ENCODE measurements at regions not wholly inside any gene's neighbourhood (a gene's known extent, or its start where the extent isn't known, plus 50 kb on each side); places are given as distances from the start of the nearest gene placed in this dataset.

GRCh38 chr13:46992383-46992952, 95.6 kb upstream of the HTR2A start:
- no peak for TF ChIP-seq EZH2phosphoT487 (conservative IDR thresholded peaks at IDR 0.05; ENCODE audit: low read length)
- TF ChIP-seq, protein P1, sequence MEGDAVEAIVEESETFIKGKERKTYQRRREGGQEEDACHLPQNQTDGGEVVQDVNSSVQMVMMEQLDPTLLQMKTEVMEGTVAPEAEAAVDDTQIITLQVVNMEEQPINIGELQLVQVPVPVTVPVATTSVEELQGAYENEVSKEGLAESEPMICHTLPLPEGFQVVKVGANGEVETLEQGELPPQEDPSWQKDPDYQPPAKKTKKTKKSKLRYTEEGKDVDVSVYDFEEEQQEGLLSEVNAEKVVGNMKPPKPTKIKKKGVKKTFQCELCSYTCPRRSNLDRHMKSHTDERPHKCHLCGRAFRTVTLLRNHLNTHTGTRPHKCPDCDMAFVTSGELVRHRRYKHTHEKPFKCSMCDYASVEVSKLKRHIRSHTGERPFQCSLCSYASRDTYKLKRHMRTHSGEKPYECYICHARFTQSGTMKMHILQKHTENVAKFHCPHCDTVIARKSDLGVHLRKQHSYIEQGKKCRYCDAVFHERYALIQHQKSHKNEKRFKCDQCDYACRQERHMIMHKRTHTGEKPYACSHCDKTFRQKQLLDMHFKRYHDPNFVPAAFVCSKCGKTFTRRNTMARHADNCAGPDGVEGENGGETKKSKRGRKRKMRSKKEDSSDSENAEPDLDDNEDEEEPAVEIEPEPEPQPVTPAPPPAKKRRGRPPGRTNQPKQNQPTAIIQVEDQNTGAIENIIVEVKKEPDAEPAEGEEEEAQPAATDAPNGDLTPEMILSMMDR (IDR thresholded peaks at IDR 0.05; ENCODE audit: insufficient read depth, low read length, poor library complexity, severe bottlenecking), result peak; percentile 53
- H2AFZ ChIP-seq (ENCODE audit: low read depth, low read length, severe bottlenecking), result no peak overlapping the region
- no peak overlapping the region for H3K27ac ChIP-seq (ENCODE audit: low read depth, low read length)
- H3K9me3 ChIP-seq (ENCODE audit: insufficient read depth, low read length), result no peaks in the 10 kb centered on the region
- H3K4me3 ChIP-seq (ENCODE audit: insufficient read depth, low read length, poor library complexity, severe bottlenecking), result no peak overlapping the region
- H3K4me2 ChIP-seq (ENCODE audit: low read depth, low read length, poor library complexity, severe bottlenecking), result no peak overlapping the region
- H3K79me2 ChIP-seq (ENCODE audit: insufficient read depth, low read length), result no peaks in the 10 kb centered on the region
- no peaks in the 10 kb centered on the region for H3F3A ChIP-seq (ENCODE audit: insufficient read depth)
- H3K27me3 ChIP-seq (ENCODE audit: low read length), result no peaks in the 10 kb centered on the region
- H3K9ac ChIP-seq (ENCODE audit: low read length), result no peak overlapping the region
- no peaks in the 10 kb centered on the region for H4K20me1 ChIP-seq (ENCODE audit: low read depth, low read length)
- no peaks in the 10 kb centered on the region for H3K36me3 ChIP-seq (ENCODE audit: low read length)
- no peaks in the 10 kb centered on the region for H3K9me2 ChIP-seq (replicated peaks; ENCODE audit: insufficient read depth, low read length)

DNA sequence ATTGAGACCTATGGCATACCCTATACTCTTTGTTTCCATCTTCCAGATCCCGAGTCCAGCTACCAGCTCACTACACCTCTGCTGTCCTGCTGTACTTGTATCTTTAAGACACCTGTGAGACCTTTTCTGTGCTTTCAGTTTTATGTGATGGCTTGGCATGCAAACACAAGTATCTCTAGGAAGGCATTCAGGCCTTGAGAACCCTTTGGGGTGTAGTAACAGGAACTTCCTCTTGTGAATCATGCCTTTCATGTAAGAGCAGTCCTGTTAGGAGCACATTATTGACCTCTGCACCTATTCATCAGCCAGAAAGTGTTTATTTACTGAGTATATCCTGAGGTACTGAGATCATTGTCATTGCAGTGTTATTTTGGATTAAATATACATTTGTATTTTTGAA, 87.0 kb upstream of the HTR2A start:
- H3K36me3 ChIP-seq (ENCODE audit: low read length), result no peaks in the 10 kb centered on the region
- TF ChIP-seq, protein P1 (IDR thresholded peaks at IDR 0.05; ENCODE audit: insufficient read depth, low read length, poor library complexity, severe bottlenecking), result no peak
- TF ChIP-seq EZH2phosphoT487 (conservative IDR thresholded peaks at IDR 0.05; ENCODE audit: low read length), result no peak
- no peaks in the 10 kb centered on the region for H3K9me3 ChIP-seq (ENCODE audit: insufficient read depth, low read length)
- no peaks in the 10 kb centered on the region for H3K9me2 ChIP-seq (replicated peaks; ENCODE audit: insufficient read depth, low read length)
- peaks cover 9% of the 10 kb centered on the region for H3F3A ChIP-seq (ENCODE audit: insufficient read depth)
- no peaks in the 10 kb centered on the region for H4K20me1 ChIP-seq (ENCODE audit: low read depth, low read length)
- peak overlapping the region; percentile 10; the same call in 1 of the 2 replicates for H3K9ac ChIP-seq (ENCODE audit: low read length)
- peak overlapping the region; percentile 89 for H3K27ac ChIP-seq (ENCODE audit: low read depth, low read length)
- no peak overlapping the region for H2AFZ ChIP-seq (ENCODE audit: low read depth, low read length, severe bottlenecking)
- peak overlapping the region; percentile 57 for H3K4me2 ChIP-seq (ENCODE audit: low read depth, low read length, poor library complexity, severe bottlenecking)
- H3K79me2 ChIP-seq (ENCODE audit: insufficient read depth, low read length), result no peaks in the 10 kb centered on the region
- no peaks in the 10 kb centered on the region for H3K27me3 ChIP-seq (ENCODE audit: low read length)
- peak overlapping the region; percentile 23 for H3K4me3 ChIP-seq (ENCODE audit: insufficient read depth, low read length, poor library complexity, severe bottlenecking)

DNA sequence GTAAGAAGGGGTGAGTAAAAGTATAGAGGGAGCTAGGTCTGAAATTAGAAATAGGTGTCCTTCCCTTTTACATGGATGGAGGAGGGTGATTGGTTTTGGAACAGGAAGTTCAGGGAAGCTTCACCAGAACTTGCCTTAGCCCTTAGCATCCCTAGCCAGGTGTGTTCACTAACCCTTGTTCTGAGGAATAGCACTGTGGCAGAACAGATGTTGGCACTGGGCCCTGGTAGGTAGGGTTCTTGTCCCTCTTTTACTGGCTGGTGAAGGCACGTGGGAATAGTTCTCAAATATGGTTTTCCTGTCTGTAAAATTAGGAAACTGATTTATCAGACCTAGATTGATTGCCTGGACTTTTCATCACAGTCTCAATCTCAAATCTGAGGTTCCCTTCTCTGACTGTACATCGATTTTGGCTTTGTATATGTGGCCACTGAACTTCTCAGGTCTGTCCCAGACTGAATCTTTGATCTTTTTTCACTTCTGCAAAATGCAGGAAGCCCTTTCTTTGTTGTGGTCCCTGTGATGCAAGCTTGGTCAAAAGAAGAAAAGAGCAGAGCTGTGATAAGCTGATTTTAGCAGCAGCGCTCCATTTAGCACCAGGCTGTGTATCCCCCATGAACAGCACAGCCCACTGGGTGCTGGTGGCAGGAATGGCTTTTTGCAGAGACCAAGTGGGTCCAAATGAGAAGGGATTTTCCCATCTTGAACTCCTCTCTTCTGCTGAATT, 86.2 kb upstream of the HTR2A start:
- Histone ChIP-seq H3K9ac (ENCODE audit: low read length) (peak overlapping the region; percentile 10; the same call in 1 of the 2 replicates), H3K36me3 (ENCODE audit: low read length) (no peaks in the 10 kb centered on the region), H3K27me3 (ENCODE audit: low read length) (no peaks in the 10 kb centered on the region), H3K27ac (ENCODE audit: low read depth, low read length) (peak overlapping the region; percentile 89), H3K4me2 (ENCODE audit: low read depth, low read length, poor library complexity, severe bottlenecking) (peak overlapping the region; percentile 57), H3K9me2 (replicated peaks; ENCODE audit: insufficient read depth, low read length) (no peaks in the 10 kb centered on the region), H4K20me1 (ENCODE audit: low read depth, low read length) (no peaks in the 10 kb centered on the region), H3K4me3 (ENCODE audit: insufficient read depth, low read length, poor library complexity, severe bottlenecking) (peak overlapping the region; percentile 23), H3K9me3 (ENCODE audit: insufficient read depth, low read length) (no peaks in the 10 kb centered on the region), H2AFZ (ENCODE audit: low read depth, low read length, severe bottlenecking) (no peak overlapping the region), H3K79me2 (ENCODE audit: insufficient read depth, low read length) (no peaks in the 10 kb centered on the region), H3F3A (ENCODE audit: insufficient read depth) (peaks cover 9% of the 10 kb centered on the region)
- TF ChIP-seq EZH2phosphoT487 (conservative IDR thresholded peaks at IDR 0.05; ENCODE audit: low read length), result no peak
- TF ChIP-seq, protein P1 (IDR thresholded peaks at IDR 0.05; ENCODE audit: insufficient read depth, low read length, poor library complexity, severe bottlenecking), result no peak
